HepG2 (cell line): ENCODE measurements at regions not wholly inside any gene's neighbourhood (a gene's known extent, or its start where the extent isn't known, plus 50 kb on each side); places are given as distances from the start of the nearest gene placed in this dataset.
A peak's percentile ranks its signal among the peaks of the same experiment; 100 is the strongest.

ENCODE experiments used
- AKAP8 ChIP-seq: sonication (generic); formaldehyde crosslinking; IDR thresholded peaks from 2 replicates; pipeline ENCODE4 v1.5.1; 2020; ENCODE audit warnings: mild to moderate bottlenecking, missing genetic modification reagents
- BCLAF1 ChIP-seq: fragments of 450-650 bp; IDR thresholded peaks from 2 replicates; pipeline ENCODE4 v1.6.1; 2017; ENCODE audit warnings: mild to moderate bottlenecking
- GTF2F1 ChIP-seq: fragments of 150-350 bp; IDR thresholded peaks from 2 replicates; pipeline ENCODE4 v1.6.1; 2014; ENCODE audit warnings: low read length
- JUND ChIP-seq: sonication (generic); formaldehyde crosslinking; IDR thresholded peaks from 2 replicates; pipeline ENCODE4 v1.8.0; 2022; ENCODE audit warnings: mild to moderate bottlenecking, missing genetic modification reagents
- MAFF ChIP-seq: IDR thresholded peaks from 2 replicates; pipeline ENCODE4 v1.6.1; 2011; ENCODE audit warnings: low read depth, low read length, improper control_type of control experiment
- MNT ChIP-seq: fragments of 450-650 bp; IDR thresholded peaks from 2 replicates; pipeline ENCODE4 v1.6.1; 2016
- NFE2L2 ChIP-seq: fragments of 150-350 bp; IDR thresholded peaks from 2 replicates; pipeline ENCODE4 v1.6.1; 2014; ENCODE audit warnings: low read length
- RARG ChIP-seq: sonication (generic); formaldehyde crosslinking; IDR thresholded peaks from 2 replicates; pipeline ENCODE4 v1.4.0; 2020; ENCODE audit warnings: low read depth, mild to moderate bottlenecking, missing genetic modification reagents
- ZBTB40 ChIP-seq, 2 experiments: fragments of 450-650 bp in 1 of 2; sonication (generic) in 1 of 2; formaldehyde crosslinking in 1 of 2; IDR thresholded peaks; 2 replicates each; pipeline versions ENCODE4 v1.6.1 to v1.8.0; 2016 to 2022; ENCODE audit warnings: antibody characterized with exemption in 1 of 2, mild to moderate bottlenecking in 1 of 2, missing genetic modification reagents in 1 of 2
- ZNF282 ChIP-seq: fragments of 450-650 bp; IDR thresholded peaks from 2 replicates; pipeline ENCODE4 v1.6.1; 2018; ENCODE audit not compliant: partially characterized antibody
- ZNF549 ChIP-seq: sonication (generic); formaldehyde crosslinking; IDR thresholded peaks from 2 replicates; pipeline ENCODE4 v1.5.0; 2020; ENCODE audit warnings: missing genetic modification reagents

- TF ChIP-seq ZBTB40 (IDR thresholded peaks at IDR 0.05) (no peak), ZBTB40 (CRISPR knock-in tag; IDR thresholded peaks at IDR 0.05) (no peak), ZNF282 (peak; percentile 74), RARG (no peak), ZNF549 (CRISPR knock-in tag) (no peak), BCLAF1 (no peak), AKAP8 (CRISPR knock-in tag) (no peak), GTF2F1 (no peak), MNT (peak; percentile 91), NFE2L2 (peak; percentile 78; the same call in 1 of the 2 replicates), JUND (CRISPR knock-in tag) (no peak), MAFF (peak; percentile 32)
Observed at GRCh38 chr12:114904254-114905003, 220.5 kb upstream of the TBX3 start (continued).
